A549 (cell line): ENCODE measurements at regions not wholly inside any gene's neighbourhood (a gene's known extent, or its start where the extent isn't known, plus 50 kb on each side); places are given as distances from the start of the nearest gene placed in this dataset.

ENCODE experiments used
- CBX2 ChIP-seq: fragments of 200-600 bp; sonication (generic); IDR thresholded peaks from 2 replicates; pipeline ENCODE4 v1.6.1; 2016; ENCODE audit warnings: low read depth, mild to moderate bottlenecking, borderline replicate concordance
- CEBPB ChIP-seq, 2 experiments: fragments of >200 bp in 1 of 2; sonication (Bioruptor Twin) in 1 of 2; formaldehyde crosslinking in 1 of 2; IDR thresholded peaks; 2 replicates each; pipeline ENCODE4 v1.6.1; 2012 to 2016
- CTCF ChIP-seq: fragments of >200 bp; sonication (Bioruptor Twin); formaldehyde crosslinking; IDR thresholded peaks from 3 replicates; pipeline ENCODE4 v1.5.1; 2016
- ELK1 ChIP-seq: fragments of 150-350 bp; IDR thresholded peaks from 2 replicates; pipeline ENCODE4 v1.6.1; 2014; ENCODE audit warnings: low read depth, mild to moderate bottlenecking, low read length
- EP300 ChIP-seq, 2 experiments: fragments of >200 bp; sonication (Bioruptor Twin); formaldehyde crosslinking; IDR thresholded peaks; 2 replicates in 1 of 2; 3 replicates in 1 of 2; pipeline ENCODE4 v1.6.1; 2016 to 2017
- MAZ ChIP-seq: fragments of 150-350 bp; IDR thresholded peaks from 2 replicates; pipeline ENCODE4 v1.6.1; 2014; ENCODE audit warnings: antibody characterized with exemption, low read depth, low read length, borderline replicate concordance
- RAD21 ChIP-seq, 2 experiments: fragments of >200 bp in 1 of 2; sonication (Bioruptor Twin) in 1 of 2; formaldehyde crosslinking in 1 of 2; IDR thresholded peaks in 1 of 2; conservative IDR thresholded peaks in 1 of 2; 2 replicates in 1 of 2; 3 replicates in 1 of 2; pipeline ENCODE4 v1.6.1; 2012 to 2018; ENCODE audit warnings: inconsistent platforms in 1 of 2
- REST ChIP-seq: fragments of 200-600 bp; sonication (generic); IDR thresholded peaks from 2 replicates; pipeline ENCODE4 v1.6.1; 2016; ENCODE audit warnings: antibody characterized with exemption, mild to moderate bottlenecking, moderate library complexity

GRCh38 chr4:123561525-123561924 lies 164.9 kb downstream of the SPRY1 start:
- TF ChIP-seq RAD21 (conservative IDR thresholded peaks at IDR 0.05 in 1 of 2, IDR thresholded peaks at IDR 0.05 in 1 of 2) (no peak), CTCF (no peak), REST (no peak), CEBPB (IDR thresholded peaks at IDR 0.05) (no peak), MAZ (no peak), CBX2 (no peak), ELK1 (no peak), EP300 (IDR thresholded peaks at IDR 0.05) (no peak)
